GM12872 (cell line): ENCODE measurements at regions not wholly inside any gene's neighbourhood (a gene's known extent, or its start where the extent isn't known, plus 50 kb on each side); places are given as distances from the start of the nearest gene placed in this dataset.

ENCODE experiments used
- TF ChIP-seq, protein P1 (sequence below): IDR thresholded peaks from 3 replicates; pipeline ENCODE4 v1.5.1; 2011; ENCODE audit warnings: low read depth, mild to moderate bottlenecking, low read length, moderate library complexity; ENCODE audit not compliant: insufficient read depth

DNA sequence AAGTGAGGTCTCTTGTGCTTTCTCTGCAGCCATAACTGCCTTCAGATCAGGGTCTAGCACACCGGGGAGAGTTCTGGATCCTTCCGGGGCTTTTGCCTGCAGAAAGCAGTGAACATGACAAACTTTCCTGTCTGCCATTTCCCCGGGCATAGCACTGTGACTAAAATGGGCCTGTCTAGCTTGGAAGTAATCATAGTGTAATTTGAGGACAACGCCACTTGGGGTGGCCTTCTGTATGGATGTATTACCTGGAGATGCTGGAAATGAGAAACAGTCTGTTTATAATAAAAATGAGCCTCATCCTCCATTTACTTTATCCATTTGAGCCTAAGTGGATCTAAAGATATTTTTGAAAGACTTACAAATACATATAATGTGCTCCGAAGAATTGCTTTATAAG, 453.7 kb downstream of the VRK1 start:
- TF ChIP-seq, protein P1, sequence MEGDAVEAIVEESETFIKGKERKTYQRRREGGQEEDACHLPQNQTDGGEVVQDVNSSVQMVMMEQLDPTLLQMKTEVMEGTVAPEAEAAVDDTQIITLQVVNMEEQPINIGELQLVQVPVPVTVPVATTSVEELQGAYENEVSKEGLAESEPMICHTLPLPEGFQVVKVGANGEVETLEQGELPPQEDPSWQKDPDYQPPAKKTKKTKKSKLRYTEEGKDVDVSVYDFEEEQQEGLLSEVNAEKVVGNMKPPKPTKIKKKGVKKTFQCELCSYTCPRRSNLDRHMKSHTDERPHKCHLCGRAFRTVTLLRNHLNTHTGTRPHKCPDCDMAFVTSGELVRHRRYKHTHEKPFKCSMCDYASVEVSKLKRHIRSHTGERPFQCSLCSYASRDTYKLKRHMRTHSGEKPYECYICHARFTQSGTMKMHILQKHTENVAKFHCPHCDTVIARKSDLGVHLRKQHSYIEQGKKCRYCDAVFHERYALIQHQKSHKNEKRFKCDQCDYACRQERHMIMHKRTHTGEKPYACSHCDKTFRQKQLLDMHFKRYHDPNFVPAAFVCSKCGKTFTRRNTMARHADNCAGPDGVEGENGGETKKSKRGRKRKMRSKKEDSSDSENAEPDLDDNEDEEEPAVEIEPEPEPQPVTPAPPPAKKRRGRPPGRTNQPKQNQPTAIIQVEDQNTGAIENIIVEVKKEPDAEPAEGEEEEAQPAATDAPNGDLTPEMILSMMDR: no peak

DNA sequence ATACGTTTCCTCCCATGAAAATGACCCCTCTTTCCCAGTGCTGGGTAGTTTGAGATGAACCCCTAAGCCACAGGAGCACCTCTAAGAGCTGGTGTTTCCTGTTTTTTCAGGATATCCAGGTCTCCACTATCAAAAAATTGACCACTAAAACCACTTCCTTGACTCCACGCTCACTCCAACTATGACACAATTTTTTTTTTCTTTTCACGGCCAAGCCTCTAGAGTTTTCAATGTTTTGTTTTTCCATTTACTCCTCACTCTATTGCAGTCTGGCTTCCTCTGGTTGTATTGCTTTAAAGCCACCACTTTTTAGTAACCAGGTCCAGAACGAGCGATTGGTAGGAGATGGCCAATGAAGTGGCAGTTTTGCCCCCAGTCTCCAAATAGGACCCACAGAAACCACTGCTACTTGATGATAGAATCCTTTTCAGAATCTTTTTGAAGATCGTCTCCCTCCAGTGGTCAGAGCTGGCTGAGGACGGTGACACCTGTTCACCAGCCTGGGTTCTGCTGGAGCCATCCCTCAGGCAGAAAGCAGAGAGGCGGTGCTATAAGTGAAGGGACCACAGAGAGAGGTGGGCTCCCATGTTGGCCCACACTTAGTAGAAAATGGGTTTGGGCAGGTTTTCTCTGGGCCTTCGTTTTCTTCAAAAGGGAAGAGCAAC, 454.4 kb downstream of the VRK1 start:
- TF ChIP-seq, protein P1: no peak

DNA sequence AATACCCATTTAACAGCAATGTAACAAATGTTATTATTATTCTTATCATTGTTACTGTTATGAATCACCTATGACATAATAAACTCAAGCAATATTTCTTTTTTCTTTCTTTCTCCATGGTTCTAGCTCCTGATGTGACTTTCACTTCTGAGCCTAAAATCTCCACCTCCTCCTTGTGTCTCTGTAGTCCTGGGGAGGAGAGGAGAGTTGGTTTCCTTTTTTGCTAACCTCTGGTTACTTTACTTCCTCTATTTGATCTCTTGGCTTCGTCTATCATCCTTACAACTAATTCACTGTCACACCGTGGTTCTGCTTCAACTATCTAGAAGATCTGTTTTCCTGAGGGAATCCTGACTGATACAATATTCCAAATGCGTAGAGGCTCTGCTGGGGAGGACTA, 456.6 kb downstream of the VRK1 start:
- TF ChIP-seq, protein P1: no peak

DNA sequence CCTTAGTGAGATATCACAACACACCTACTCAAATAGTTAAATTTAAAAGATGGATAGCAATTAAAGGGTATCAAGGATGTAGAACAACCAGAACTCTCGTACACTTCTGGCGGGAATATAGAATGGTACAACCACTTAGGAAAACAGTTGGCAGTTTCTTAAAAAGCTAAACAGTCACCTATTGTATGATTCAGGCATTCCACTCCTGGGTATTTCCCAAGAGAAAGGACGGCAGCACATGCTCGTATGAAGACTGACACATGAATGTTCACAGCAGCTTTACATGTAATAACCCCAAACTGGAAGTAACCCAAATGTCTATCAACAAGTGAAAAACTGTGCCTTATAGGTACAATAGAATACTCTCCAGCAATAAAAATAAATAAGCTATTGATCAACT, 465.2 kb downstream of the VRK1 start:
- TF ChIP-seq, protein P1: no peak

DNA sequence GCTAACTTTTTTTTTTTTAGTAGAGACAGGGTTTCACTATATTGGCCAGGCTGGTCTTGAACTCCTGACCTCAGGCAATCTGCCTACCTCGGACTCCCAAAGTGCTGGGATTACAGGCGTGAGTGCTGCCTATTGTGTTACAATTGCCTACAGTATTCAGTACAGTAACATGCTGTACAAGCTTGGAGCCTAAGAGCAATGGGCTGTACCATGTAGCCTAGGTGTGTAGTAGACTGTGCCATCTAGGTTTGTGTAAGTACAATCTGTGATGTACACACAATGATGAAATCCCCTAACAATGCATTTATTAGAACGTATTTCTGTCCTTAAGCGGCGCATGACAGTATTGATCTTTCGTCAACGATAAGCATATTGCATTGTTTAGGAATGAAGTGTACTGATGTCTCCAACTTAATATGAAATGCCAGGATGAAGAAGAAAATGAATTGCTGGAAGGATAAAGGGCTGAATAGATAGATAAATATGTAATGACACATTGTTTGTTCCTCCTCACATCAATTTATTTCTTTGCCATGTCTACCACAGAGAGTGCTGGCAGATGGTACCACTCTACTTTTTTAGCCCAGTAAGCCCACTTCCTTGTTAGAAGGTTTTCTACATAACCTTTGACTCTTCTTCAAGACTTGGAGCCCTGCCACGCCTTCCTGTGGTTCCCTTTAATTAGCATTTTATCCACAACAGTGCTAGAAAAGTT, 467.5 kb downstream of the VRK1 start:
- TF ChIP-seq, protein P1: no peak

DNA sequence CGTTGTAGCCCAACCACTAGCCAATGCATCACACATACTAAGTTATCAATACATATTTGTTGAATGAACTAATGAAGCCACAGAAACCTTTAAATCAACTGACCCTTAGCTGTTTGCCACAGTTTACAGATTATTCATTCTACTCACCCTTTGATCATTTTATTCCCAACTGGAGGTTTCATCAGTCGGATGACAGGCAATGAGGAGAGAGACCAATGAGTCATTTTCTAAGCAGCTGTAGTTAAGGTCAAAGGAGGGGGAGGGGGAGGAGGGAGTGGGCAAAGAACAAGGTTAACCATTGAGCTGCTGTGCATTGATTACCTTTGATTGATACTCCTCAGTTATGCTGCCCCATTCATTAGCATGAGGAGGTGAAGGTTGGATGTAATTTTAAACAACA, 469.5 kb downstream of the VRK1 start:
- TF ChIP-seq, protein P1: no peak

DNA sequence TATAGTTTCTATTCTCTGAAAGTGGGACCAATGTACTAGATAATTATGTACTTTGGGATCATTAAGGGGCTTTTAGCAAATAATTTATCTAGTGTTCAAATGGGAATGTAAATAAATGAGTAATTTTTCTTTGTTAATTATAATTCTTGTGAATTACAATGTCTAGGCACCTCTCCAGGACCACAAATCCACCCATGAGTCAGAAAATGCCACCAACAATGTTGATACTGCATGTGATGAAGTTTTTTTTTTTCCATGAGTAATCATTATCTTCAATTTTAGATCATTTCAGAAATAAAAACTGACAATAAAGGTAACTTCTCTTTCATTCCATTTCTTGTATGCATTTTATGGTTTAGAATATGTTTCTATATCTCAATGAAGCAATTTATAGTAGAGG, 470.3 kb downstream of the VRK1 start:
- TF ChIP-seq, protein P1: no peak
